ENCODE measurements at regions not wholly inside any gene's neighbourhood (a gene's known extent, or its start where the extent isn't known, plus 50 kb on each side); places are given as distances from the start of the nearest gene placed in this dataset.

DNA sequence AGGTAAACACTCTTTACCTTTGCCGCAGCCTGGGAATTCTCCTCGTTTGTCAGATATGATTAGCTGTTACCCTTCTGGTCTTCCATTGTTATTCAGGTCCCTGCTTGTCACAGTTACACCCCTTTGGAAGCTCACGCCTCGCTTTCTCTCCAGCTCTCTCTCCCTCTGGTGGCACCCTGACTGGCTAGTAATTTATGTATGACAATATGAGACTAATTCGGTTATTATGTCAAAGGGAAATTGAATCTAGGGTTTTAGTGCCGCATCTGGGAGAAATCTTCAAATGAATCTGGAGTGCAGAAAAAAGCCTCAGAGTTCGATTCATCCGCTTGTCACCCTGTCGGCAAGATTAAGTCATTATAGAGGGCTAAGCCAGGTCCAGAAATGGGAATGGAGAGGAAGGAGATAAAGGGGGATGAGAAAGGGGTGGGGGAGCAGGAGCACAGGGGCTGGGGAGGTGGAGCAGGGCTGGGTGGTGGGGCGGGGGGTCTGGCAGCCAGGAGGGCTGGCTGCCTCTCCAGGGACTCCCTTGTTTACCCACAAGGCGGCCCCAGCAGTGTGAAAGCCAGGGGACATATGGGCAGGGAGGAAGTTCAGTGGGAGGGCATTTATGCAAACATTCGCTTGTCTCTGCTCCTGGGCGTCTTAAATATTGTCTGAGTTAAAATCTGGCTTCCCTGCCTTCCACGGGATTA lies 179.0 kb upstream of the NECTIN1 start:
- DNase-seq (ENCODE audit: low spot score) (no peak), FAIRE-seq (no peak)

DNA sequence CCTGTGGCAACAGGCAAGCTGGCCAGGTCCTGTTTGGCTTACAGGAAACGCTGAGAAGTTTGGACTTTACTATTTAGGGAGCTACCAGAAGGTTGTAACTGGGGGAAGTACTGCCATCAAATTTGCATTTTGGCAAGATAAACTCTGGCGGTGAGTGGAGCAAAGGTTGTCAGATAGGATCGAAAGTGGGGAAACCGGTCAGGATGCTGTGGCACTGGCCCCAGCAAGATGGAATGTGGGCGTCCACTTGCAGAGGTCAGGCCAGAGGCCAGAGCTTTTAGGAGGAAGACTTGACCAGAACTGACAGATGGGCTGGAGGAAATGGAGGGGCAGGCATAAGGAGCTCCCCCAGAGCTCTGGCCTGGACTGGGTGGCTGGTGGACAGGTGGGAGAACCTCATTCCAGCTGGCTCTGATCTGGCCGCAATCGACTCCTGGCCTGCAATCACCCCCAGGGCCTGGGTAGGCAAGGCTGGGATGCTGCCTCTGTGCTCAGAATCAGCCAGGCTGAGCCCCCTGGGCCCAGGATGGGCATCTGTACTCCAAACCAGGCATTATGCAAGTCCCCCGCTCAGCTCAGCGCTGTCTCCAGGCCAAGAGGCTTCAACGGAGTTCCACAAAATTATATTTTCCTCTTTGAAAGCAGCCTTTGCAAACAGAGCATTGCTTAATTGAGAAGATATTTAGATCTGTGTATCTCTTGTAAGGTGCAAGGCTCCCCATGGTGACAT lies 178.3 kb upstream of the NECTIN1 start:
- FAIRE-seq (no peak), DNase-seq (ENCODE audit: low spot score) (no peak)

DNA sequence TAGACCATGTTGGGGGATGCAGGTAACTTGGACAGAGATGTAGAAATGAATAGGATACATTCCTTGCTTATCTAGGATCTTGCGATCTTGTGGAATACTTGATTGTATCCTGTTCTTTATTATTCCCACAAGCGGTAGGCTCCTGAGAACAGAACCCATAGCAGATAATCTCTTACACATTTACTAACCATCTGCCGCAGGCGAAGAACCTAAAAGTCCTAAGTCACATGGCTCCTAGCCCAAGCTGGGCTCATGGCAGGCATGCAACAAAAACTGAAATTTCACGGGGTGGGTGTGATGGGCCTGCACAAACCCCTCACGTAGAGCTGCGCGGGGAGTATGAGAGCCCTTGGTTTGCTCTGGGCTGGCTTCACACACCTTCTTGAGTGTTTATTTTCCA lies 177.4 kb upstream of the NECTIN1 start:
- FAIRE-seq (no peak), DNase-seq (ENCODE audit: low spot score) (no peak)

DNA sequence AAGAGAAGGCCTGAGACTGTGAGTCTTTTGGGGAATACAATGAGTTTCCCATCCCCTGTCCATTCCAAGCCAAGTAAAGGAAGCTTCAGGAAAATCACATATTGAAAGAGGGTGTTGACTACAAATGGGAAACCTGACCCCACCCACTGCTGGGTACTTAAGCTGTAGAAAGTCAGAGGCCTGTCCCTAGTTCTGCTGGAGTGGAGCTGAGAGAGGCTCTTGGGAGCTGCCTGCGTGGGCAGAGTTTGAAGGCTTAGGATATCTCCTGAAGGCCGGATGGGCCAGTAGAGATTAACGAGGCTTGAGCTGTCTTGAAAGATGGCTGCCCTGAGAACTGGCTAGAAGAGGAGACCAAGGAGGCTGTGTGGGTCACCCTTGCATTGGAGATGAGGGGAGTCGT lies 176.2 kb upstream of the NECTIN1 start:
- FAIRE-seq, result no peak
- DNase-seq (ENCODE audit: low spot score), result no peak

DNA sequence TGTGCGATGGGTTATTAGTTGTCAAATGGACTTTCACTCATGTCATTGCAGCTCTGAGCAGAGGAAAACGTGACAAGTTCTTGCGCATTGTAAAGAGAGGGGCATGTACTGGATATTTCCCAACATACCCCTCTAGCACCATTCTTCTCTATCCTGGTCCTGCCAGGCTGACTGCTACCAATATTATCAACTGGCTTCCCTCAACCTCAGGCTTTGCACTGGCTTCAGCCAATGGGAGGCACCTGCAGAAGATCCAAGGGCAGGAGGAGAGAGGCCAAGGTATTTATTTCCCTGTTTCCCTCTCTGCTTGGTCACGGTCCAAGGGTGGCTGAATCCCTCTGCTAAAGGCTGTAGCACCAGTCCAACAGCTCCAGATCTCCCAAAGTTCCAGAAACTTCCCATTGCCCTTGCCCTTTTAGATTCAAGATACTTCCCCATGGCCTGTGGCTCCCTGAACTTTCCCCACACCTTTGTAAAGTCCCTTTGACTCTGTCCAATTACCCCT lies 175.6 kb upstream of the NECTIN1 start:
- FAIRE-seq (no peak), DNase-seq (ENCODE audit: low spot score) (no peak)

DNA sequence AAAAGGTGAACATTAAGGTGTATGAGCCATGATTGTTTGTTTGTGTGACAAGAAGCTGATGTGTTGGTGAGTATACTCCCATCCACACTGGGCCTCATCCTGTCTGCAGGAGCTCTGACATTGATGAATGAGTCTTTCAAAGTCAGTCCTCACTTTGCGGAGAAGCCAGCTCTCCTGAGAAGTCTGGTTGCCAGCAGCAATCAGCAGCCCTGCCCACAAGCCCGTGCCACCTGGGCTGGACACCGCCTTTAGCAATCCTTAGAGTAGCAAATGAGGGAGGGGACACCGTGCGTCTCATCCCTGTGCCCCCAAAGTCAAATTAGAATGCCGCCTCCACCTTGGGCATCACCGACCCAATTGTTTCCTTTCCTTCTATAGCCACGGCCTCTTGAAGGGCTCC lies 174.8 kb upstream of the NECTIN1 start:
- no peak for DNase-seq (ENCODE audit: low spot score)
- FAIRE-seq, result no peak

DNA sequence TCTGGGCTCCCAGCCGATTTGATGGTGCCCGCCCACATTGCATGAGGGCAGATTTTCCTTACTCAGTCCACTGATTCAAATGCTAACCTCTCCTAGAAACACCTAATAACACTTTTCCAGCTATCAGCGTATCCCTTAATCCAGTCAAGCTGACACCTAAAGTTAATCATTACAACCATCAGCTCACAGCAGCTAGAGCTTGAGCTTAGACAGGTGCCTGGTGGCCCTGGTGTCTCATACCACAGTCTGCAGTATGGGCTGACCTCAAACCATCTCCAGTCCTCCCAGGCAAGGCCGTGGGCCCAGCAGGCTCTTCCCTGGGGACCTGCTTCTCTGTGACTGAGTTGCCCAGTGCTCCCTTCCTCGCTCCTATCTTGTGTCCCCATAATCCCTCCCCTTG lies 174.4 kb upstream of the NECTIN1 start:
- DNase-seq (ENCODE audit: low spot score), result no peak
- no peak for FAIRE-seq

DNA sequence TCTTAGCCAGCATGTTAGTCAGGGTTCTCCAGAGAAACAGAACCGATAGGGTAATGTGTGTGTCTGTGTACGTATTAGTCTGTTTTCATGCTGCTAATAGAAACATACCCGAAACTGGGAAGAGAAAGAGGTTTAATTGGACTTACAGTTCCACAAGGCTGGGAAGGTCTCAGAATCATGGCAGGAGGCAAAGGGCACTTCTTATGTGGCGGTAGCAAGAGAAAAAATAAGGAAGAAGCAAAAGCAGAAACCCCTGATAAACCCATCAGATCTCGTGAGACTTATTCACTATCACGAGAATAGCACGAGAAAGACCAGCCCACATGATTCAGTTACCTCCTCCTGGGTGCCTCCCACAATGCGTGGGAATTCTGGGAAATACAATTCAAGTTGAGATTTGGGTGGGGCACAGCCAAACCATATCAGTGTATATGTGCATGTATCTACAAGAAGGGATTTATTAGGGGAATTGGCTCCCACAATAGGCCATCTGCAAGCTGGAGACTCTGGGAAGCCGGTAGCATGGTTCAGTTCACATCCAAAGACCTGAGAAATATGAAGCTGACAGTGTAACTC lies 173.7 kb upstream of the NECTIN1 start:
- no peak for FAIRE-seq
- DNase-seq (ENCODE audit: low spot score), result no peak

DNA sequence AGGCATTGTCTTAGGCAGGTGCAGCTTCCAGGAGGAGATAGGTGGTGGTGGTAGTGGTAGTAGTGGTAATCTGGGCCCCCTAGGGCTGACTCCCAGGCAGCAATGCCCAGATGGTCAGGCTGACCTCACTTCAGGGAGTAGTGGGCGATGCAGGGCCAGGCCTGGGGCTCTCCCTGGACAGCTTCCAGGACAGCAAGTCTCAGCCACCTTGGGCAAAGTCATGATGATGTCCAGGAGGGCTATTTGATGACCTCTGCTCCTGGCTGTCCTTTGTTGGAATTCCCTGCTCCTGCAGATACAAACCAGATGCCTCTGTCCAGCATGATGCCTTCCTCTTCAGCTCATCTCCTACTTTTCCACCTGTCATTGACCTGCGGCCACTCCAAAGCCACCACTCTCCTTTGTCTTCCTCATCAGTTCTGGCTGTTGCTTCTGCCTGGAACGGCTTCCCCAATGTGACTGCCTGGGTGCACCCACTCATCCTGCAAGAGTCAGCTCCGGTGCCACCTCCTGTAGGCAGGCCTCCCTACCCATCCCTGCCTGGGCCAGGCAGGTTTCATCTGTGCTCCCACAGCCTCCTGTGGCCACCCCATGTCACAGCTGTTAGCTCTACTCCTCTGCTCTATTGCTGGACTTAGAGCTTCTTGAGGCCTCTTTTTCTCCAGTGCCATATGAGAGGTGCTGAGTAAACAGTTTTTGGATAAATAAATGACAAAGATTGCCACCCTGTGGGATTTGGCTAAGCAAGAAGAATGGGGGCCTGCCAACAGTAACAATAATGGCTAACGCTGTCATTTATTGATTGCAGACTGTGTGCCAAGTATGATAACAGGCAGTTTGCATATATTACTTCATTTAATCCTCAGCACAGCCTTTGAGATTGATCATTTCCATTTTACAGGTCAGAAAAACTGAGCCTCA lies 172.9 kb upstream of the NECTIN1 start:
- FAIRE-seq (no peak), DNase-seq (ENCODE audit: low spot score) (no peak)

DNA sequence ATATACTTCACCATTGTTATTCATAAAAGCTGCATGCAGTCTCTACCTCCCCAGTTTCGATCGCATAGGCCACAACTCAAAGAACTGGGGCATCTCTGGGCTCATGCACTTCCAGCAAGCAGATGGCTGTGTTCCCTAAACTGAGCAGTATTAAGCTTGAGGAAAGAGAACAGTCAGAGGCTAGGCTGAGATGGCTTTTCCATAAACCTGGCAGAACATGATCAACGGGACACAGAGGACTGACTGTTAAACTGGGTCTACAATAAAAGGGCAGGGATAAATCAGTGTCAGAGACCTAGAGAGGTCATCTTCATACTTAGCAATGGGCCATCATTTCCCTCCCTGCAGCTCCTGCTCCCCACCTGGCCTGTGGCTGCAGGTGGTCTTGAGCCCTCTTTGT lies 171.0 kb upstream of the NECTIN1 start:
- FAIRE-seq (no peak), DNase-seq (ENCODE audit: low spot score) (no peak)

DNA sequence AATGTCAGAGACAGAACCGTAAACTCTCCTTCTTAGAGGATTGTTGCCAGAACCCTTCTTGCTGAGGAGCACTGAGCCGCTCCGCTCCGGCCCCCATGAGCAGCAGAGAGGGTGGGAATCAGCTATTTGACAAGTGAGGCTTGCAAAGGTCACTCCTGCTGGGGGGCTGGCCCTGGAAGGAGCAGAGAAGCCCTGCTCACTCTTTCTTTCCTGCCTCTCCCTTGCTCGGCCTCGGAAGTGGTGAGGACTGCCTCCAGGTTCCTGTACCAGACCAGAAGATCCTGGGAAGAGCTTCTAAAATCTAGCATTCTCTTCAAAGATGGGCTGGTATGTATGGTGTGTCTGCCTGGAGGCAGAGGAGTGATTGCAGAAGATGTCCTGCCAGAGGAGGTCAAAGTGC lies 168.6 kb upstream of the NECTIN1 start:
- no peak for FAIRE-seq
- DNase-seq (ENCODE audit: low spot score), result no peak

DNA sequence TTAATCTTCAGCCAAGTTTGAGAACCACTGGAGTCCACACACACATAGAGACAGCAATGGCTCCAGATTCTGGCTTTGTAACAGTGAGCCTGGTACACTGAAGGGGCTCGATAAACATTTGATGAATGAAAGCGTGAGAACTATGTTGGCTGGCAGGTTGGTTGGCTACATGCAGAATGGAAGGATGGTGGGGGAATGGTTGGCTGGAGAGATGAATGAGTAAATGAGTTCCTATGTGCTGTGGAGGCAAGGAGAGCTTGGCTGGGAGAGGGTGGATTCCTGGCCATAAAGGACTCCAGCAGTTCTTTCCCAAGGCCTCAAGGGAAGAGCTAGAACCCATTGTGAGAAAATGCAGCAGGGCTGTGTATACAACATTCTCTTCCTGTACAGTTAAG lies 168.0 kb upstream of the NECTIN1 start:
- DNase-seq (ENCODE audit: low spot score) (no peak), FAIRE-seq (no peak)

DNA sequence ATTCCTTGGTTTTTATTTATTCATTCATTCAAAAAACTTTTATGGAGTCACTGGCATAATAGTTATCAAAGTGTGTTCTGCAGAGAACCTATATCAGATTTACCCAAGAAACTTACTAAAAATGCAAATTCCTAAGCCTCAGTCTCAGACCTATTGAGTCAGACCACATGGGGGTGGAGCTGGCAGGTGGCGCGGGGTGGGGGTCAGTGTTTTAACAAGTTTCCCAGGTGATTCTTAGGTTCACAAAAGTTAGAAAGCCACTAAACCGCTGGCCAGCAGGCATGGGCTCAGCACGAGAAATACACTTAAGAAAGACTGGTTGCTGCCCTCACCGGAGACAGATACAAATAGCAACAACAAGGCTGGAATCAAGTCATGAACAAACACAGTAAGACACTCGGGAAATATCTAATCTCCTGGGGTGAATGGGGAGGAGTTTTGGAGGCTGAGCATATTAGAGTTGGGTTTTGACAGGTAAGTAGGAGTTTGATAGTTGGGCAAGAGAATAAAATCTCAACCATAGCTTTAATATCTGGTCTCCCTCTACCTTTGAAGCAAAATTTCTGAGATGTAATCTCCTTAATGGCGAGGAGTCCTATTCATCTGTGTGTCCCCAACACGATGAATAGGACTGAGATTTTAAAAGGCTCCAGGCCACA lies 167.5 kb upstream of the NECTIN1 start:
- FAIRE-seq, result no peak
- DNase-seq (ENCODE audit: low spot score), result no peak

DNA sequence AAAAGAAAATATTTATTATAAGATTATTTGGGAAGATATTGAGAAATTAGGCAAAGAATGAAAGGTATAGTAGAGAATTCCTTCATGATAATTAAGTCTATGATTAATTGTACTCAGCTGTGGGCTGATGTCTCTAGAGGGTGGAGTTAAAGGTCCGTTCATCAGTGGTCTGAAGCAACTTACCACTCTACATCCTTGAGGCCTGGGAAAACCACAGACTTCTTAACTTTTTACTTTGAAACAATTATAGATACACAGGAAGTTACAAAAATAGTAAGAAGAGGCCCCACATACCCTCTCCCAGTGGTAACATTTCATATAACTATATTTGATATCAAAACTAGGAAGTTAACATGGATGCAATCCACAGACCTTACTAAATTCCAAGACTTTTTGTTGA lies 167.0 kb upstream of the NECTIN1 start:
- FAIRE-seq (no peak), DNase-seq (ENCODE audit: low spot score) (no peak)

DNA sequence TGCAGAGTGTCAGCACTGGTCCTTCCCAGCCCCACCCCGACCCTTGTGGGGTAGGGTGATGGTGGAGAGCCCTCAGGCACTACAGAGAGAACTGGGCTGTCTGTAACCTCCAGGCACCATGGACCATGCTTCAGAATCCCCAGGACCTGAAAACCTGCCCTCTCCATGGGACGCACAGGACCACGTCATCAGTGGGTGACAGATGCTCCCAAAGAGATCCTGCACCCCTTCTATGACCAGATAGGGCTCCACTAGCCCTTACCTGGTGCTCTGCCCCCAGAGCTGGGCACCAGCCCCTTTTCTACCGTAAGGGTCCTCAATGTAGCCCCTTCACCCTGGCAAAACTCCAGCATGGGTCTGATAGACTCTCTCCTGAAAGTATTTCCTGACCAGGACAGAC lies 165.9 kb upstream of the NECTIN1 start:
- DNase-seq (ENCODE audit: low spot score) (no peak), FAIRE-seq (no peak)

DNA sequence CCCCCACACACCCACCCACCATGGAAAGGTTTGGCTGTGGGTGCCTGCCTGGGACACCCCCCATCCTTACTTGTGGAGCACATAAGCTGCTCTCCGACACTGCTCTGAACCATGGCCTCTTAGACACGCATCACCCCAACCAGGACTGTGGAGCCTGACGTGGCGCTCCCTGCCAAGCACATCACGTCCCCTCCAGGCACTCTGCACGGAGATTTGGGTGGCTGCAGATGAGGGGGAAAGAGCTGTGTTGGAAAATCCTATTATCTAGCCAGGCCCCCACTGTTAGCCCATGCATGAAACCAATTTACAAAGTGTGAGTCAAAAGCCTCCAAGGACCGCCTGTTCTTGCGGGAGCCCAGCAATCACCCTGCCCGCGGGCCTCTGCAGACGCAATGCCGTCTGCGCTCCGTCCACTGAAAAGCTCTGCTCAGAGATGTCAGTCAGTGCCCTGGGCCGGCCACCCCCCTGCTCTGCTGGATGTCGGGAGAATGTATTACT lies 163.4 kb upstream of the NECTIN1 start:
- no peak for FAIRE-seq
- no peak for DNase-seq (ENCODE audit: low spot score)

DNA sequence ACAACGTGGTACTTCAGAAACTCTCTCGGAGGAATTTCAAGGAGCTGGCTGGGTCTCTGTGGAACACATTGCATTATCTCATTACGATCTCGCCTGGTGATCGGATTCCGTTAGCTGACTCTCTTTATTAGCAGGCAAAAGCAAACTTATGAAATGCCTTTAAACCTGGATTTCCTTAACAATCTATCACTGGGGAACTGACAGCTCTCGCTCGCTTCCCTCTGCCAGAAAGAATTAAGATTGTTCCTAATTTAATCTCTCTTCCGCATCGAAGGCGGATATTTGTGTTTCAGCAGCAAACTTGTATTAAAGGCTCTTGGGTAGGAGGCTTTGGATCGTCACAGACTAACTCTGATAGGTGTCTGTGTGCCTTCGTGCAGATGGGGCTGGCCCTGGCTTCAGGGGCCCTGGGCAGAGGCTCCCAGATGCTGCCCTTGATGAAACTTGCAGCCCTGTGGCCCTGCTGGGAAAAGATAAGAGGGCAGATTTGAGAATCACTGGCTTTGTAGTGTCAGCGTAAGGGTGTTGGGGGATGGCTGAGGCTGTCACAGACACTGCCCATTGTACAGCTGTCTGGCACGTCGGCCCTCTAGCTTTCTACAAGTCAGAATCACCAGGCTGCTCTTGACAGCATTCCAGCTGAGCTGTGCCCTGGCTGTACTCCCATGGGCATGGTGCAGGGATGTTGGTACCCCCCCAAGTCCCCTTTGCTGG lies 162.2 kb upstream of the NECTIN1 start:
- no peak for FAIRE-seq
- no peak for DNase-seq (ENCODE audit: low spot score)

DNA sequence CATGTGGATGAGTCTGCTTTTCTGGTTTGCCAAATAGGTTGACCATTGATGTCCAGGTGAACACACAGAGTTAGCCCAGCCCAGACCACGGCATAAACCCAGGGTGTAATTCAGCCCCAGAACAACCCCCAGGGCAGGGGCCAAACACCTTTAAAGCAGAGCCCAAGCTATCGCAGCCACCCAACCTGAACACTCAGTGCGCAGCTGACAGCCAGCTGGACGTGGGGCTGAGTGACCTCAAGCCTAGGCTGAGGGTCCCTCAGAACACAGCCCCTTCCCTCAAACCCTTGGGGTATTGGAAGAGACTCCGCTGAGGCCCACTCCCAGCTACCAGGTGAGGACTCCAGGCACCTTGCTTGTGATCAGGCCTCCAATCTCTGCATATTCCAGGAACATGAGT lies 161.5 kb upstream of the NECTIN1 start:
- FAIRE-seq, result no peak
- DNase-seq (ENCODE audit: low spot score), result no peak

DNA sequence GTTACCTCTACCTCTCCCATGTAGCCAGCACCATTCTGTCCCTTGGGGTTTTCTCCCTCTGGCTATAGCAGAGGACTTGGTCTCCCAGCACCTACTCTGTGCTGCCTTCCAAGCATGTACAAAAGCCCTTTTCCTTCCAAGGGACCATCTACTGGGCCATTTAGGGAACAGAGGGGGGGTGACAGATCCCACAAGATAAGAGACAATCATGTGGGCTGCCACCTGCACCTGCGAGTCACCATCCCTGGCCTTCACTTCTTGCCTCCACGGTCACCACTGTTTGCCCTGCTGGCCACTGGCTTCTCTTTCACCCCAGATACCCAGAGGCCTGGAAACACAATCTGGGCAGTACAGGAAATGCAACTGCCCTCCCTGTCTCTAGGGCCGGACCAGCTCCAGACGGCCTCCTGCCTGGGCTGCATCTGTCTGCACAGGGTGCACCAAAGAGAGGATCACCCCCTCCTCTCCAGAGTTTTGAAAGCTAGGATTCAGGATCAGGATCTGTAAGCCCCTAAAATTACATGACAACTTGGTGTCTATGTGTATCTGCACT lies 160.8 kb upstream of the NECTIN1 start:
- DNase-seq (ENCODE audit: low spot score) (no peak), FAIRE-seq (no peak)

DNA sequence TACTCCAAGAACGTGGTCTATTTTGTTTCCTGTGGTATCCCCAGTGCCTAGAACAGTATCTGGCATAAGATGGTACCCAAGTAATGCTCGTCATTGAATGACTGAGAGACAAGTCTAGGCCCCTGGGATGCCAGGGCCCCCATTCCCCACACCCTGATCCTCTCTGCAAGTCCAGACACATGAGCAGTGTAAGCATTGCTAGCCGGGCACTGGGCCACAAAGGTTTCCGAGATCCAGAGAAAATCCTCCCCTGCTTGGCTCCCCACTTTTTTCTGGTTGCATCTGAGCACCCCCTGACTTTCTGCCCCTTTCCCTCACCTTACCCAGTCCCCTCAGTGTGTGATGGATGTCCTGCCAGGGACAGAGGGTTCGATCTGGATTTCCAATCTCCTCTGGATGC lies 160.1 kb upstream of the NECTIN1 start:
- no peak for FAIRE-seq
- no peak for DNase-seq (ENCODE audit: low spot score)

Data from RCC 7860 (cell line).